Aorta (tissue), 5 donors: ENCODE measurements at regions not wholly inside any gene's neighbourhood (a gene's known extent, or its start where the extent isn't known, plus 50 kb on each side); places are given as distances from the start of the nearest gene placed in this dataset.
A peak's percentile ranks its signal among the peaks of the same experiment; 100 is the strongest.

Source experiments
- ATAC-seq: fragments of 200-7000 bp; cut with Tn5 transposase; one replicate; pipeline ENCODE4 v1.9.1; 2022; ENCODE audit warnings: moderate library complexity; ENCODE audit not compliant: low FRiP score
- DNase-seq, 2 donors: peaks; one replicate each; pipeline ENCODE4 v3.0.0-alpha.2; 2020
- H3K27ac ChIP-seq, 2 donors: one replicate each; pipeline ENCODE4 v1.5.1; 2013; ENCODE audit warnings: low read length in 2 of 2, mild to moderate bottlenecking in 2 of 2, moderate library complexity in 2 of 2, control low read depth in 1 of 2, inconsistent platforms in 1 of 2, low read depth in 1 of 2
- H3K27me3 ChIP-seq, 2 donors: one replicate each; pipeline ENCODE4 v1.6.1; 2013; ENCODE audit warnings: control low read depth in 1 of 2, low read length in 1 of 2, mild to moderate bottlenecking in 1 of 2, moderate library complexity in 1 of 2; ENCODE audit not compliant: insufficient read depth in 2 of 2, control insufficient read depth in 1 of 2
- H3K36me3 ChIP-seq, 2 donors: one replicate each; pipeline ENCODE4 v1.6.1; 2013; ENCODE audit warnings: control low read depth in 1 of 2, low read length in 1 of 2, mild to moderate bottlenecking in 1 of 2; ENCODE audit not compliant: insufficient read depth in 2 of 2, control insufficient read depth in 1 of 2
- H3K4me1 ChIP-seq, 2 donors: one replicate each; pipeline ENCODE4 v1.6.1; 2013; ENCODE audit warnings: low read length in 2 of 2, control low read depth in 1 of 2, mild to moderate bottlenecking in 1 of 2, moderate library complexity in 1 of 2; ENCODE audit not compliant: insufficient read depth in 2 of 2, control insufficient read depth in 1 of 2
- H3K4me3 ChIP-seq, 2 donors: one replicate each; pipeline ENCODE4 v1.5.1; 2013; ENCODE audit warnings: low read length in 2 of 2, control low read depth in 1 of 2, mild to moderate bottlenecking in 1 of 2
- H3K9me3 ChIP-seq: one replicate; pipeline ENCODE4 v1.6.1; 2013; ENCODE audit warnings: mild to moderate bottlenecking, low read length; ENCODE audit not compliant: control insufficient read depth
- WGBS, 2 donors: extraction: QIAGEN DNeasy Blood & Tissue Kit; methylation state at CpG; one replicate each; pipeline ENCODE4 v1.1.7; 2013; 5-methylcytosine and 5-hydroxymethylcytosine counted together
- intact Hi-C, 2 donors: fragments of 100-400 bp; cut with DNase I; formaldehyde crosslinking; loops; one replicate each; pipeline versions ENCODE4 v1.14.2 to v1.15.0; 2022
- donor health status: healthy with polysubstance abuse.
- donor health status: Bipolar disorder and iron deficiency.
- donor health status: DM: no; HTN: no; CAD: no.
- donor health status: DM: no; HTN: no; CAD: no.
- donor health status: DM: yes; HTN: yes; CAD: no.

DNA sequence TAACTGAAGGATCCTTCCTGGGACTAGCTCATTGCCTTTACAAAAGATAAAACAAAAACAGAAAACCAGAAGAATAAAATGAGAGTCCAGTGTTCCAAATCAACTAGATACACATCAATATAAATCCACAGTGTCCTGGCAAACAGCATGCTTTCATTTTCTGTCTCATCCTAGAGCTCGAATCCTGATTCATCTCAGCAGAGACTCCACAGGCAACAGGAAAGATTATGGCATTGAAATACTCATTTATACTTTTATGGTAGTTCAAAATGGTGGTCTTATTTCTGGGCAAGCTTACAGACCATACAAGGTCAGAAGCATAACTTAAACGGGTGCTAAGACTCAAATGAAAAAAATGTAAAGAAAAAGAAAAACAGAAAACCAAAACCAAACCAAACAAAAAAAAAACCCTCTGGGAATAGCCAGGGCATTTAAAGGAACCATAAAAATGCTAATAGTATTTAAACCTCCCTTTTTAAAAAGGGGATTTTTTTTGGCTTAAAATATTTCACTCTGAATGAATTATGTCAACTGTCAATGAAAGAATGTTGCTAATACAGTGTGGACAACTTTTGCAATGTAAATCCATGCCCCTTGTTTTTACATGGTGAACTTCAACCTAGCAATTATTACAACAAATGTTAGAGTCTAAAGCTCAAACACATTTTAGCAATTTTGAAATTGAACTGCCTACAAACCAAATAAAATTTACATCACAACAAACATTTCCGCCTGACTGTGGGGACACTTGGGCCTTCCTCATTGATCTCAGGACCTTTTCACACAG lies 57.9 kb downstream of the GPR101 start:
- Histone ChIP-seq H3K4me1 (no peaks in the 10 kb centered on the region), H3K27ac (no peak overlapping the region), H3K36me3 (no peaks in the 10 kb centered on the region), H3K27me3 (no peaks in the 10 kb centered on the region), H3K9me3 (no peaks in the 10 kb centered on the region), H3K4me3 (no peak overlapping the region)
- intact Hi-C loops: no loop called here
- WGBS, 2 donors: 43 to 46% methylated on average over 3 of the region's 3 CpGs
- DNase-seq: no peak
- ATAC-seq: no peak

- intact Hi-C loops: no loop called here
- H3K4me1 ChIP-seq: no peaks in the 10 kb centered on the region
- H3K9me3 ChIP-seq: no peaks in the 10 kb centered on the region
- H3K36me3 ChIP-seq: no peaks in the 10 kb centered on the region
- H3K27me3 ChIP-seq: no peaks in the 10 kb centered on the region
- no peak for ATAC-seq
- WGBS, 2 donors: 76 to 95% methylated on average over 4 of the region's 4 CpGs
- no peak overlapping the region for H3K4me3 ChIP-seq
- H3K27ac ChIP-seq: no peak overlapping the region
- DNase-seq: no peak
Measured at GRCh38 chrX:136967966-136968365, 65.8 kb downstream of the GPR101 start.

DNA sequence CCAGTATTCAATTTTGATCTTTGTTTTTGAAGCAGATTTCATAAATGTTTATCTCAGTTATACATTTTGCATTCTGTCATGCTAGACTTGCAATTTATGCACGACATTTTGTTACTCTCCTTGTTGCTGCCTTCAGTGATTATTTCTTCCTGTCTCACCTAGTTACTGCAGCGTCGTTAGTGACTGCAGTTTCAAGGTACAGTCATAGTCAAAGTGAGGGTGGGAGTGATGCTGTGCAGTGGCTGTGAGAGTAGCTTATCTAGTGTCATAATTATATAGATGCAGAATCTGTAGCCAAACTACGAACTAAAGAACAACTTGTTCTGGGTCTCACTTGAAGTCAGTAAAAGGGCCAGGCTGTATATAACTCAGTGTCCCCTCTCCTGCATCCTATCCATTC lies 69.8 kb downstream of the GPR101 start:
- Histone ChIP-seq H3K4me3 (no peak overlapping the region), H3K27ac (no peak overlapping the region), H3K36me3 (no peaks in the 10 kb centered on the region), H3K27me3 (no peaks in the 10 kb centered on the region), H3K4me1 (no peaks in the 10 kb centered on the region), H3K9me3 (no peaks in the 10 kb centered on the region)
- no peak for ATAC-seq
- no peak for DNase-seq
- WGBS, 2 donors: 77 to 87% methylated on average over 4 of the region's 4 CpGs
- intact Hi-C loops: no loop called here

- DNase-seq (no peak), ATAC-seq (no peak)
- WGBS, 2 donors: 76 to 90% methylated on average over 4 of the region's 4 CpGs
- H3K4me1 ChIP-seq: no peaks in the 10 kb centered on the region
- no peak overlapping the region for H3K27ac ChIP-seq
- no peaks in the 10 kb centered on the region for H3K9me3 ChIP-seq
- H3K4me3 ChIP-seq: no peak overlapping the region
- intact Hi-C loops: no loop called here
- H3K36me3 ChIP-seq: no peaks in the 10 kb centered on the region
- H3K27me3 ChIP-seq: no peaks in the 10 kb centered on the region
Measured at GRCh38 chrX:136961594-136962135, 72.1 kb downstream of the GPR101 start.

DNA sequence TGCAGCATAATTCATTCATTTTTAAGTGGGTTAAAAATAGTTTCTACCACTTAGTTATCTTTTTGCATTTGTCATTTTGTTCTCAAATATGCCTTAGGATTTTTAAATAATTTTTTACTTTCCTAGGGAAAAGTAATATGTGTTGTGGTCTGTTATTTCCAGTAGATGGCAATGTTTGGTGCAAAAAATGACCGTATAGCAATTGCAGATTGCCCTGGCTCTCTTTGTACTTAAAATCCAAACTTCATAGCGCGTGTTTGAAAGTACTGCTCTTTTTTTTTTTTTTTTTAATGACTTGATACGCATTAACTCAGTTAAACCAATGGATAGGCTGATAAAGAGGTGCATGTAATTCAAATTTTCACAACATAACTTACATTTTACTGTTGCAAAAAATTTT lies 74.4 kb upstream of the RBMX start:
- no peaks in the 10 kb centered on the region for H3K36me3 ChIP-seq
- 2 to 14% methylated on average over 4 of the region's 4 CpGs for WGBS, 2 donors
- H3K27me3 ChIP-seq: no peaks in the 10 kb centered on the region
- no peak overlapping the region for H3K4me3 ChIP-seq
- no peaks in the 10 kb centered on the region for H3K9me3 ChIP-seq
- no peak for DNase-seq
- H3K27ac ChIP-seq: no peak overlapping the region
- no peaks in the 10 kb centered on the region for H3K4me1 ChIP-seq
- intact Hi-C loops: loop anchor here (5.0 to 10.0 kb wide), 2 partner anchors 97 to 100 kb away; no protein-coding TSS in a partner anchor
- ATAC-seq: no peak

DNA sequence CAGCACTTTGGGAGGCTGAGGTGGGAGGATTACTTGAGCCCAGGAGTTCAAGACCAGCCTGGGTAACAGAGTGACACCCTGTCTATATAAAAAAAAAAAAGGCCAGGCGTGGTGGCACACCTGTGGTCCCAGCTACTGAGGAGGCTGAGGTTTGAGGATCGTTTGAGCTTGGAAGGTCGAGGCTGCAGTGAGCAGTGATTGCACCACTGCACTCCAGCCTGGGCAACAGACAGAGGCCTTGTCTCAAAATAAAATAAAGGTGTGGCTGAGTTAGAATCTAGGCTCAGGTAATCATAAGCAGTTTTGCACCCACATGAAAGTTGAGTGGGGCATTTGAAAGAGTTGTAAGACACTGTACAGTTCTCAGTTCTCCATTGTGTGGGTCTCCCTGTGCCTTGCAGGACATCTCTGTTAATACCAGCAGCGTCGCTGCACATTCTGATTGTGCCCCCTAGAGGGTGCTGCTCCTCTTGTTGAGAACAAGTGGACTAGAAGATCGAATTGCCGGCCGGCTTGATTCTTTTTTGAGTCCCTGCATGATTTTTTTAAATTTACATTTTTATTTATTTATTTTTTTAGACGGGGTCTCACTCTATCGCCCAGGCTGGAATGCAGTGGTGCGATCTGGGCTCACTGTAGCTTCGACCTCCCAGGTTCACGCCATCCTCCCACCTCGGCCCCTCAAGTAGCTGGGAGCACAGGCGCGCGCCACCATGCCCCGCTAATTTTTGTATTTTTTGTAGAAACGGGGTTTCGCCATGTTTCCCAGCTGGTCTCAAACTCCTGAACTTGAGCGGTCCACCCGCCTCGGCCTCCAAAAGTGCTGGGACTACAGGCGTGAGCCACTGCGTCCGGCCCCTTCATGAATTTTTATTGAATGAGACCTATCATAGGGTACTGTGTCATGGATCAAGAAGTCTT lies 73.6 kb upstream of the RBMX start:
- peak; percentile 73 to 80 for DNase-seq
- Histone ChIP-seq H3K9me3 (no peaks in the 10 kb centered on the region), H3K4me1 (no peaks in the 10 kb centered on the region), H3K36me3 (no peaks in the 10 kb centered on the region), H3K27ac (no peak overlapping the region), H3K27me3 (no peaks in the 10 kb centered on the region), H3K4me3 (no peak overlapping the region)
- 58 to 62% methylated on average over 26 of the region's 26 CpGs for WGBS, 2 donors
- ATAC-seq: peak; percentile 72
- intact Hi-C loops: loop anchor here in 1 of 2 donors (10.0 kb wide), 1 partner anchor 101 kb away; no protein-coding TSS in a partner anchor

DNA sequence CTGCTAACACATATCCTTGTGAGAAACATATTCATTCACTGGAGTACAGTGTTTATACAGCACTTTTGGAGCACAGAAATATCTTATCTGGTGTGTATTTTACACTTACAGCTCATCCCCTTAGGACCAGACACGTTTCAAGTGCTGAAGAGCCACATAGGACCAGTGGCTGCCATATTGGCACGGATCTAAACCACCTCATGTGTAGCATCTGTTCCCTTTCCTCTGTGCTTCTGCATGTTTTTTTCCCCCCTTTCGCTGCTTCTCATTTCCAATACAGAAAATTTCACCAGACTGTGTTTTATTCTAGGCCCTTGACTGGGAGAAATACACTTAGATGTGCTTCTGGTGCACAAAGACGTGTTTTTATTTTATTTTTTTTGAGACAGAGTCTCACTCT lies 69.7 kb upstream of the RBMX start:
- DNase-seq (no peak), ATAC-seq (no peak)
- Histone ChIP-seq H3K4me1 (no peaks in the 10 kb centered on the region), H3K27ac (no peak overlapping the region), H3K27me3 (no peaks in the 10 kb centered on the region), H3K4me3 (no peak overlapping the region), H3K36me3 (no peaks in the 10 kb centered on the region), H3K9me3 (no peaks in the 10 kb centered on the region)
- whole genome bisulfite sequencing, 2 donors: 61 to 87% methylated on average over 4 of the region's 4 CpGs
- intact Hi-C loops: loop anchor here in 1 of 2 donors (10.0 kb wide), 1 partner anchor 105 kb away; no protein-coding TSS in a partner anchor

GRCh38 chrX:136941396-136942337 lies 61.1 kb upstream of the RBMX start:
- Histone ChIP-seq H3K4me3 (no peak overlapping the region), H3K9me3 (no peaks in the 10 kb centered on the region), H3K4me1 (no peaks in the 10 kb centered on the region), H3K27me3 (no peaks in the 10 kb centered on the region), H3K27ac (no peak overlapping the region), H3K36me3 (no peaks in the 10 kb centered on the region)
- ATAC-seq (no peak), DNase-seq (no peak)
- intact Hi-C loops: no loop called here
- WGBS, 2 donors: 73 to 75% methylated on average over 9 of the region's 9 CpGs
